B cell (primary cell): ENCODE measurements at regions not wholly inside any gene's neighbourhood (a gene's known extent, or its start where the extent isn't known, plus 50 kb on each side); places are given as distances from the start of the nearest gene placed in this dataset.

Experiments
- EZH2 ChIP-seq: IDR thresholded peaks from 2 replicates; pipeline ENCODE4 v1.6.1; 2012; ENCODE audit warnings: borderline replicate concordance, low read depth, mild to moderate bottlenecking, moderate library complexity, low read length; ENCODE audit not compliant: insufficient read depth, poor library complexity, severe bottlenecking
- TF ChIP-seq, protein P1 (sequence below): fragments of 200-600 bp; IDR thresholded peaks from one replicate; pipeline ENCODE4 v1.8.0; 2022; ENCODE audit warnings: antibody characterized with exemption, mild to moderate bottlenecking

DNA sequence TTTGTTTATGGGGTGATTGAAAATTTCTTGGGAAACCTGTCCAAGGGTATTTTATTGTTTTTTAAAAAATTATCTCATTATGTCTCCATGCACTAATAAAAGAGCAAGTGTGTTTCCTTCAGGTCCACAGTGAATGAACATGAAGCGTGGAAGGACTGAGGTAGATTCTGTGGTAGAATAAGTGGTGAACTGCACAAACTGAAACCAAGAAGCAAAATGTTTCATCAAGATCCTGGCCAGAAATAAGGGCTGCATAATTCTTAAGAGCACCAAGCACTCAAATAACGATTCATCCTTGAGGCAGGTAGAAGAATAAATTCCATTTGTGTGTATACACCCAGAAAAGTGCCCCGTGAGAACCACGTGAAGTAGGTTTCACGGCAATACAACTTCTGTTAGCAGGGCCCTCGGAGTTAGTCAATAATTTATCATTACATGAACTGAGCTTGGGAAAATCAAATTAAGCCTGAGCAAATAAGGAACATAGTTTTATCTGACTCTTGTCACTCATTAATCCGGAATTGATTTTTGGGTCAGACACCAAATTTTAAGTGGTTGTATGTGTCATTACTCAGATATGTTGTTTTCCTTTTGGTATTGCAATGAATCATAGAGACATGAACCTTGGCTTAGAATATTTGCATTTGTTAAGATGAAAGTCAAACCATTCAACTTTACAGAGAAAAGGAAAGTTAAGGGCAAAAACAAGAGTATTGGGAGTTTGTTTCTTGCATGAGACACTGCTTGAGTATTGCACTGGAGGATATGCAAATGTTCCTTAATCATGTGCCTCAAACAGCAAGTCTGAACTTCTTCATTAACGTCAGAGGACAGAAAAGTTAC lies 472.6 kb upstream of the NETO1 start:
- TF ChIP-seq EZH2: no peak
- TF ChIP-seq, protein P1, sequence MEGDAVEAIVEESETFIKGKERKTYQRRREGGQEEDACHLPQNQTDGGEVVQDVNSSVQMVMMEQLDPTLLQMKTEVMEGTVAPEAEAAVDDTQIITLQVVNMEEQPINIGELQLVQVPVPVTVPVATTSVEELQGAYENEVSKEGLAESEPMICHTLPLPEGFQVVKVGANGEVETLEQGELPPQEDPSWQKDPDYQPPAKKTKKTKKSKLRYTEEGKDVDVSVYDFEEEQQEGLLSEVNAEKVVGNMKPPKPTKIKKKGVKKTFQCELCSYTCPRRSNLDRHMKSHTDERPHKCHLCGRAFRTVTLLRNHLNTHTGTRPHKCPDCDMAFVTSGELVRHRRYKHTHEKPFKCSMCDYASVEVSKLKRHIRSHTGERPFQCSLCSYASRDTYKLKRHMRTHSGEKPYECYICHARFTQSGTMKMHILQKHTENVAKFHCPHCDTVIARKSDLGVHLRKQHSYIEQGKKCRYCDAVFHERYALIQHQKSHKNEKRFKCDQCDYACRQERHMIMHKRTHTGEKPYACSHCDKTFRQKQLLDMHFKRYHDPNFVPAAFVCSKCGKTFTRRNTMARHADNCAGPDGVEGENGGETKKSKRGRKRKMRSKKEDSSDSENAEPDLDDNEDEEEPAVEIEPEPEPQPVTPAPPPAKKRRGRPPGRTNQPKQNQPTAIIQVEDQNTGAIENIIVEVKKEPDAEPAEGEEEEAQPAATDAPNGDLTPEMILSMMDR: no peak
